Neural crest cell (in vitro differentiated cells): ENCODE measurements at regions not wholly inside any gene's neighbourhood (a gene's known extent, or its start where the extent isn't known, plus 50 kb on each side); places are given as distances from the start of the nearest gene placed in this dataset.

Experiments
- DNase-seq: peaks from one replicate; pipeline ENCODE4 v3.0.0; 2021; ENCODE audit warnings: low read depth, mixed read lengths, low spot score
- H3K27ac Mint-ChIP-seq: one replicate; pipeline ENCODE4 v1.8.0; 2021; ENCODE audit warnings: mild to moderate bottlenecking, mixed read lengths; ENCODE audit not compliant: unreplicated experiment
- H3K27me3 Mint-ChIP-seq: 2 replicates; pipeline ENCODE4 v1.8.0; 2021; ENCODE audit warnings: low read depth, mild to moderate bottlenecking, mixed read lengths
- H3K36me3 Mint-ChIP-seq: 2 replicates; pipeline ENCODE4 v1.8.0; 2021; ENCODE audit warnings: low read depth, mild to moderate bottlenecking, mixed read lengths
- H3K4me1 Mint-ChIP-seq: 2 replicates; pipeline ENCODE4 v1.8.0; 2021; ENCODE audit warnings: mixed read lengths
- H3K4me3 Mint-ChIP-seq: one replicate; pipeline ENCODE4 v1.8.0; 2021; ENCODE audit warnings: mild to moderate bottlenecking, mixed read lengths
- H3K9me3 Mint-ChIP-seq: 2 replicates; pipeline ENCODE4 v1.8.0; 2021; ENCODE audit warnings: mixed read lengths
- CTCF ChIP-seq: fragments of 200-600 bp; sonication (generic); conservative IDR thresholded peaks from 2 replicates; pipeline ENCODE4 v1.5.0; 2021; ENCODE audit warnings: antibody characterized with exemption, mild to moderate bottlenecking

DNA sequence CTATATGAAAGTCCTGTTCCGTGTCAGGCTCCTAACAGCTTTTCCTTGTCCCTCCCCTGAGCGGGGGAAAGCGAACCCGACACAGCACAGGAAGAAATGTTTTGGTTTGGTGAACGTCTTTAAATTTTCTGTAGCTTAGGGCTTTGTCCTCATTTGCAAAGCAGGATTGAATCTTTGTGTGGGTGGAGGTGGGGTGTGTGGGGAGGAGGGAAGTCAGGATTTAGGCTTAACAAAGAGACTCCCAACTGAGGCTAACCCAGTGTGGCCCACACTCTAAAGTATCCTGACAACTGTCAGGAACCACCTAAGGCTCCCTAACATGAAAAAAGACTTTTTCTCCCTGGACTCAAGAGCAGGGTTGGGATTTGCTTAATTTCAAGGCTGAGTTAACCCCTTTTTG, 376.2 kb upstream of the C1orf174 start:
- H3K4me3 Mint-ChIP-seq: no peak overlapping the region
- peaks cover 23% of the 10 kb centered on the region for H3K27me3 Mint-ChIP-seq
- H3K4me1 Mint-ChIP-seq: peaks cover 19% of the 10 kb centered on the region
- peaks cover 8% of the 10 kb centered on the region for H3K9me3 Mint-ChIP-seq
- TF ChIP-seq CTCF: no peak
- no peak for DNase-seq
- no peak overlapping the region for H3K27ac Mint-ChIP-seq
- peaks cover 6% of the 10 kb centered on the region for H3K36me3 Mint-ChIP-seq

- no peak overlapping the region for H3K4me3 Mint-ChIP-seq
- peaks cover 11% of the 10 kb centered on the region for H3K9me3 Mint-ChIP-seq
- H3K27ac Mint-ChIP-seq: no peak overlapping the region
- no peak for DNase-seq
- H3K36me3 Mint-ChIP-seq: peaks cover 6% of the 10 kb centered on the region
- H3K4me1 Mint-ChIP-seq: peaks cover 19% of the 10 kb centered on the region
- no peak for TF ChIP-seq CTCF
- H3K27me3 Mint-ChIP-seq: peaks cover 22% of the 10 kb centered on the region
Observed at GRCh38 chr1:4277598-4277997, 376.8 kb upstream of the AJAP1 start.

- no peak overlapping the region for H3K4me3 Mint-ChIP-seq
- no peaks in the 10 kb centered on the region for H3K36me3 Mint-ChIP-seq
- peaks cover 21% of the 10 kb centered on the region for H3K9me3 Mint-ChIP-seq
- H3K27me3 Mint-ChIP-seq: peaks cover 34% of the 10 kb centered on the region
- no peaks in the 10 kb centered on the region for H3K4me1 Mint-ChIP-seq
- H3K27ac Mint-ChIP-seq: no peak overlapping the region
- no peak for DNase-seq
- no peak for TF ChIP-seq CTCF
Observed at GRCh38 chr1:4284976-4285375, 369.4 kb upstream of the AJAP1 start.

- H3K27ac Mint-ChIP-seq: no peak overlapping the region
- H3K4me3 Mint-ChIP-seq: no peak overlapping the region
- peaks cover 3% of the 10 kb centered on the region for H3K36me3 Mint-ChIP-seq
- H3K27me3 Mint-ChIP-seq: peaks cover 32% of the 10 kb centered on the region
- H3K4me1 Mint-ChIP-seq: no peaks in the 10 kb centered on the region
- TF ChIP-seq CTCF: no peak
- no peak for DNase-seq
- H3K9me3 Mint-ChIP-seq: peaks cover 24% of the 10 kb centered on the region
Observed at GRCh38 chr1:4292861-4293260, 361.5 kb upstream of the AJAP1 start.

- H3K4me1 Mint-ChIP-seq: no peaks in the 10 kb centered on the region
- TF ChIP-seq CTCF: no peak
- no peak overlapping the region for H3K27ac Mint-ChIP-seq
- no peak for DNase-seq
- peaks cover 6% of the 10 kb centered on the region for H3K36me3 Mint-ChIP-seq
- peaks cover 21% of the 10 kb centered on the region for H3K9me3 Mint-ChIP-seq
- H3K4me3 Mint-ChIP-seq: no peak overlapping the region
- H3K27me3 Mint-ChIP-seq: no peaks in the 10 kb centered on the region
Observed at GRCh38 chr1:4298361-4299083, 355.9 kb upstream of the AJAP1 start.
